Caco-2 (cell line): ENCODE measurements at regions not wholly inside any gene's neighbourhood (a gene's known extent, or its start where the extent isn't known, plus 50 kb on each side); places are given as distances from the start of the nearest gene placed in this dataset.

Source experiments
- BruUV-seq: library from RNA; stranded (reverse); fragments of 400-500 nt; replicated peaks from 2 replicates; lab custom pipeline; 2021; lab: Mats Ljungman, UMichigan
- CTCF ChIA-PET: fragments of 300-600 bp; sonication (Branson Sonifier 250); formaldehyde crosslinking; loops from one replicate; lab custom pipeline; 2022; ENCODE audit warnings: antibody characterized with exemption; lab: Charles Lee
- POLR2A ChIA-PET: fragments of 300-600 bp; sonication (Branson Sonifier 250); formaldehyde crosslinking; loops from one replicate; lab custom pipeline; 2022; ENCODE audit warnings: antibody characterized with exemption; lab: Charles Lee
- DNase-seq, 2 experiments: peaks; one replicate each; pipeline versions ENCODE4 v3.0.0 to v3.0.0-alpha.2; 2020 to 2022
- H3K27me3 ChIP-seq: replicated peaks from 2 replicates; pipeline ENCODE4 v1.6.0; 2011; ENCODE audit warnings: low read length; ENCODE audit not compliant: control insufficient read depth, insufficient read depth
- H3K36me3 ChIP-seq: 2 replicates; pipeline ENCODE4 v1.5.1; 2011; ENCODE audit warnings: low read length; ENCODE audit not compliant: control insufficient read depth, insufficient read depth
- H3K4me1 ChIP-seq: fragments of 250-450 bp; sonication (Bioruptor Pico); 2 replicates; pipeline ENCODE4 v1.5.1; 2020; ENCODE audit warnings: mild to moderate bottlenecking
- H3K4me3 ChIP-seq: 2 replicates; pipeline ENCODE4 v1.5.1; 2011; ENCODE audit warnings: low read depth, mild to moderate bottlenecking, control low read depth, low read length
- H3K9me3 ChIP-seq: fragments of 250-450 bp; sonication (Bioruptor Pico); 2 replicates; pipeline ENCODE4 v1.5.1; 2020; ENCODE audit warnings: mild to moderate bottlenecking, moderate library complexity
- H3K27ac Mint-ChIP-seq: one replicate; pipeline ENCODE4 v1.8.0; 2022; ENCODE audit warnings: mixed read lengths; ENCODE audit not compliant: unreplicated experiment
- H3K27me3 Mint-ChIP-seq: one replicate; pipeline ENCODE4 v1.8.0; 2022; ENCODE audit warnings: mixed read lengths; ENCODE audit not compliant: insufficient read depth, unreplicated experiment
- H3K36me3 Mint-ChIP-seq: one replicate; pipeline ENCODE4 v1.8.0; 2022; ENCODE audit warnings: mild to moderate bottlenecking, mixed read lengths; ENCODE audit not compliant: insufficient read depth, unreplicated experiment
- H3K4me1 Mint-ChIP-seq: one replicate; pipeline ENCODE4 v1.8.0; 2022; ENCODE audit warnings: low read depth, mixed read lengths; ENCODE audit not compliant: unreplicated experiment
- H3K4me3 Mint-ChIP-seq: one replicate; pipeline ENCODE4 v1.8.0; 2022; ENCODE audit warnings: mild to moderate bottlenecking, moderate library complexity, mixed read lengths; ENCODE audit not compliant: unreplicated experiment
- H3K9me3 Mint-ChIP-seq: one replicate; pipeline ENCODE4 v1.8.0; 2022; ENCODE audit warnings: mixed read lengths; ENCODE audit not compliant: unreplicated experiment
- CTCF ChIP-seq, 2 experiments: fragments of 200-600 bp in 1 of 2; IDR thresholded peaks; 1 replicate in 1 of 2; 2 replicates in 1 of 2; pipeline versions ENCODE4 v1.5.1 to v1.8.0; 2011 to 2022; ENCODE audit warnings: antibody characterized with exemption in 1 of 2, control low read depth in 1 of 2, inconsistent platforms in 1 of 2, low read depth in 1 of 2, low read length in 1 of 2, mild to moderate bottlenecking in 1 of 2, moderate library complexity in 1 of 2; ENCODE audit not compliant: insufficient read depth in 1 of 2, severe bottlenecking in 1 of 2, unreplicated experiment in 1 of 2
- intact Hi-C: fragments of 100-400 bp; cut with micrococcal nuclease; formaldehyde crosslinking; loops from one replicate; pipeline ENCODE4 v1.10.0; 2022; ENCODE audit not compliant: unreplicated experiment

- intact Hi-C loops, result no loop called here
- H3K4me3 Mint-ChIP-seq, result no peak overlapping the region
- H3K27me3 Mint-ChIP-seq, result no peaks in the 10 kb centered on the region
- TF ChIP-seq CTCF (IDR thresholded peaks at IDR 0.05; ENCODE audit: insufficient read depth in 1 of 2, low read depth in 1 of 2, low read length in 1 of 2, severe bottlenecking in 1 of 2, unreplicated experiment in 1 of 2), result no peak
- H3K27ac Mint-ChIP-seq, result no peak overlapping the region
- H3K9me3 Mint-ChIP-seq, result no peaks in the 10 kb centered on the region
- Histone ChIP-seq H3K27me3 (no peaks in the 10 kb centered on the region), H3K36me3 (no peaks in the 10 kb centered on the region), H3K9me3 (no peaks in the 10 kb centered on the region), H3K4me1 (no peaks in the 10 kb centered on the region), H3K4me3 (no peak overlapping the region)
- no peaks in the 10 kb centered on the region for H3K4me1 Mint-ChIP-seq
- no TSS peak for BruUV-seq
- ChIA-PET POLR2A (no interaction called here), CTCF (no interaction called here)
- no peaks in the 10 kb centered on the region for H3K36me3 Mint-ChIP-seq
- no peak for DNase-seq
Measured at GRCh38 chrX:69365755-69366154, 138.4 kb upstream of the NALF2 start.

GRCh38 chrX:69365349-69365748, 138.8 kb upstream of the NALF2 start:
- H3K27me3 Mint-ChIP-seq, result no peaks in the 10 kb centered on the region

GRCh38 chrX:69362856-69363255, 141.3 kb upstream of the NALF2 start:
- H3K27me3 Mint-ChIP-seq, result no peaks in the 10 kb centered on the region
- H3K4me1 ChIP-seq, result no peaks in the 10 kb centered on the region
- H3K9me3 ChIP-seq, result no peaks in the 10 kb centered on the region
- ChIA-PET POLR2A (no interaction called here), CTCF (no interaction called here)
- H3K4me3 Mint-ChIP-seq, result no peak overlapping the region
- no peaks in the 10 kb centered on the region for H3K4me1 Mint-ChIP-seq
- H3K27ac Mint-ChIP-seq, result no peak overlapping the region
- H3K9me3 Mint-ChIP-seq, result no peaks in the 10 kb centered on the region
- no peak for DNase-seq
- intact Hi-C loops, result no loop called here
- no peak overlapping the region for H3K4me3 ChIP-seq
- H3K36me3 Mint-ChIP-seq, result no peaks in the 10 kb centered on the region
- no peak for TF ChIP-seq CTCF (IDR thresholded peaks at IDR 0.05; ENCODE audit: insufficient read depth in 1 of 2, low read depth in 1 of 2, low read length in 1 of 2, severe bottlenecking in 1 of 2, unreplicated experiment in 1 of 2)
- no peaks in the 10 kb centered on the region for H3K36me3 ChIP-seq
- BruUV-seq, result no TSS peak
- no peaks in the 10 kb centered on the region for H3K27me3 ChIP-seq

More at GRCh38 chrX:69365349-69365748, 138.8 kb upstream of the NALF2 start:
- Mint-ChIP-seq H3K36me3 (no peaks in the 10 kb centered on the region), H3K27ac (no peak overlapping the region), H3K4me3 (no peak overlapping the region), H3K9me3 (no peaks in the 10 kb centered on the region), H3K4me1 (no peaks in the 10 kb centered on the region)
- no TSS peak for BruUV-seq
- Histone ChIP-seq H3K36me3 (no peaks in the 10 kb centered on the region), H3K9me3 (no peaks in the 10 kb centered on the region), H3K27me3 (no peaks in the 10 kb centered on the region), H3K4me1 (no peaks in the 10 kb centered on the region), H3K4me3 (no peak overlapping the region)
- DNase-seq, result no peak
- ChIA-PET CTCF (no interaction called here), POLR2A (no interaction called here)
- TF ChIP-seq CTCF (IDR thresholded peaks at IDR 0.05; ENCODE audit: insufficient read depth in 1 of 2, low read depth in 1 of 2, low read length in 1 of 2, severe bottlenecking in 1 of 2, unreplicated experiment in 1 of 2), result no peak
- intact Hi-C loops, result no loop called here
